HUES6 (cell line): ENCODE measurements at regions not wholly inside any gene's neighbourhood (a gene's known extent, or its start where the extent isn't known, plus 50 kb on each side); places are given as distances from the start of the nearest gene placed in this dataset.

ENCODE experiments used
- H3K27ac ChIP-seq: 2 replicates; pipeline ENCODE4 v1.7.0; 2013; ENCODE audit warnings: low read depth, mild to moderate bottlenecking, low read length, inconsistent platforms
- H3K27me3 ChIP-seq: 2 replicates; pipeline ENCODE4 v1.6.1; 2013; ENCODE audit warnings: low read length; ENCODE audit not compliant: control insufficient read depth, insufficient read depth
- H3K36me3 ChIP-seq: 2 replicates; pipeline ENCODE4 v1.6.1; 2013; ENCODE audit warnings: low read length; ENCODE audit not compliant: control insufficient read depth, insufficient read depth
- H3K4me1 ChIP-seq: 2 replicates; pipeline ENCODE4 v1.6.1; 2013; ENCODE audit warnings: low read length; ENCODE audit not compliant: control insufficient read depth, insufficient read depth
- H3K4me3 ChIP-seq: 2 replicates; pipeline ENCODE4 v1.5.1; 2013; ENCODE audit warnings: low read depth, low read length
- H3K9ac ChIP-seq: one replicate; pipeline ENCODE4 v1.6.1; 2013; ENCODE audit warnings: mild to moderate bottlenecking, low read length
- H3K9me3 ChIP-seq: 2 replicates; pipeline ENCODE4 v1.6.1; 2013; ENCODE audit warnings: low read depth, low read length; ENCODE audit not compliant: control insufficient read depth, insufficient read depth

GRCh38 chr7:12961910-12962480 is 274.6 kb downstream of the ARL4A start:
- Histone ChIP-seq H3K9me3 (no peaks in the 10 kb centered on the region), H3K9ac (no peak overlapping the region)

GRCh38 chr7:12963435-12963834 is 276.0 kb downstream of the ARL4A start:
- Histone ChIP-seq H3K9me3 (no peaks in the 10 kb centered on the region), H3K27ac (no peak overlapping the region)

More at GRCh38 chr7:12961910-12962480, 274.6 kb downstream of the ARL4A start:
- no peaks in the 10 kb centered on the region for H3K36me3 ChIP-seq
- no peaks in the 10 kb centered on the region for H3K27me3 ChIP-seq
- no peak overlapping the region for H3K27ac ChIP-seq
- no peaks in the 10 kb centered on the region for H3K4me1 ChIP-seq
- H3K4me3 ChIP-seq, result no peak overlapping the region

GRCh38 chr7:12964836-12965235 is 277.4 kb downstream of the ARL4A start:
- H3K4me3 ChIP-seq, result no peak overlapping the region
- H3K9me3 ChIP-seq, result no peaks in the 10 kb centered on the region
- H3K9ac ChIP-seq, result no peak overlapping the region
- H3K27me3 ChIP-seq, result no peaks in the 10 kb centered on the region
- H3K27ac ChIP-seq, result no peak overlapping the region
- no peaks in the 10 kb centered on the region for H3K36me3 ChIP-seq
- H3K4me1 ChIP-seq, result no peaks in the 10 kb centered on the region

More at GRCh38 chr7:12963435-12963834, 276.0 kb downstream of the ARL4A start:
- Histone ChIP-seq H3K27me3 (no peaks in the 10 kb centered on the region), H3K36me3 (no peaks in the 10 kb centered on the region), H3K4me3 (no peak overlapping the region), H3K4me1 (no peaks in the 10 kb centered on the region), H3K9ac (no peak overlapping the region)

- Histone ChIP-seq H3K9ac (no peak overlapping the region), H3K36me3 (no peaks in the 10 kb centered on the region), H3K27ac (no peak overlapping the region), H3K4me1 (no peaks in the 10 kb centered on the region), H3K4me3 (no peak overlapping the region), H3K9me3 (no peaks in the 10 kb centered on the region), H3K27me3 (no peaks in the 10 kb centered on the region)
These were observed 278.3 kb downstream of the ARL4A start for GRCh38 chr7:12965767-12966166.

- Histone ChIP-seq H3K4me1 (no peaks in the 10 kb centered on the region), H3K27me3 (no peaks in the 10 kb centered on the region), H3K9ac (no peak overlapping the region), H3K4me3 (no peak overlapping the region), H3K36me3 (no peaks in the 10 kb centered on the region), H3K27ac (no peak overlapping the region), H3K9me3 (no peaks in the 10 kb centered on the region)
These were observed 279.9 kb downstream of the ARL4A start for GRCh38 chr7:12967322-12967721.

GRCh38 chr7:12968836-12969422 is 281.5 kb downstream of the ARL4A start:
- Histone ChIP-seq H3K36me3 (no peaks in the 10 kb centered on the region), H3K4me1 (no peaks in the 10 kb centered on the region), H3K27ac (no peak overlapping the region), H3K27me3 (no peaks in the 10 kb centered on the region), H3K9ac (no peak overlapping the region), H3K4me3 (no peak overlapping the region), H3K9me3 (no peaks in the 10 kb centered on the region)

- Histone ChIP-seq H3K4me1 (no peaks in the 10 kb centered on the region), H3K9ac (no peak overlapping the region), H3K27me3 (no peaks in the 10 kb centered on the region), H3K27ac (no peak overlapping the region), H3K9me3 (no peaks in the 10 kb centered on the region), H3K4me3 (no peak overlapping the region), H3K36me3 (no peaks in the 10 kb centered on the region)
These were observed 283.2 kb downstream of the ARL4A start for GRCh38 chr7:12970626-12971025.

GRCh38 chr7:12974451-12975166 is 287.2 kb downstream of the ARL4A start:
- H3K4me3 ChIP-seq, result no peak overlapping the region
- no peaks in the 10 kb centered on the region for H3K36me3 ChIP-seq
- no peaks in the 10 kb centered on the region for H3K9me3 ChIP-seq
- no peak overlapping the region for H3K9ac ChIP-seq
- H3K4me1 ChIP-seq, result no peaks in the 10 kb centered on the region
- H3K27ac ChIP-seq, result no peak overlapping the region
- no peaks in the 10 kb centered on the region for H3K27me3 ChIP-seq

- no peaks in the 10 kb centered on the region for H3K4me1 ChIP-seq
- H3K27me3 ChIP-seq, result no peaks in the 10 kb centered on the region
- no peaks in the 10 kb centered on the region for H3K36me3 ChIP-seq
- H3K4me3 ChIP-seq, result no peak overlapping the region
- H3K27ac ChIP-seq, result no peak overlapping the region
- H3K9me3 ChIP-seq, result no peaks in the 10 kb centered on the region
- H3K9ac ChIP-seq, result no peak overlapping the region
These were observed 288.0 kb downstream of the ARL4A start for GRCh38 chr7:12975412-12975811.

GRCh38 chr7:12979181-12979580 is 291.7 kb downstream of the ARL4A start:
- no peak overlapping the region for H3K27ac ChIP-seq
- H3K4me3 ChIP-seq, result no peak overlapping the region
- no peak overlapping the region for H3K9ac ChIP-seq

GRCh38 chr7:12982178-12982577 is 294.7 kb downstream of the ARL4A start:
- Histone ChIP-seq H3K9me3 (no peaks in the 10 kb centered on the region), H3K4me3 (no peak overlapping the region), H3K27me3 (no peaks in the 10 kb centered on the region), H3K9ac (no peak overlapping the region), H3K4me1 (peaks cover 16% of the 10 kb centered on the region; the same call in 1 of the 2 replicates), H3K27ac (no peak overlapping the region), H3K36me3 (no peaks in the 10 kb centered on the region)

More at GRCh38 chr7:12979181-12979580, 291.7 kb downstream of the ARL4A start:
- Histone ChIP-seq H3K9me3 (no peaks in the 10 kb centered on the region), H3K36me3 (no peaks in the 10 kb centered on the region), H3K27me3 (no peaks in the 10 kb centered on the region), H3K4me1 (no peaks in the 10 kb centered on the region)
